ENCODE measurements at regions not wholly inside any gene's neighbourhood (a gene's known extent, or its start where the extent isn't known, plus 50 kb on each side); places are given as distances from the start of the nearest gene placed in this dataset.

- H3K36me3 Mint-ChIP-seq, result no peaks in the 10 kb centered on the region
- no peak for TF ChIP-seq CTCF (IDR thresholded peaks at IDR 0.05; ENCODE audit: unreplicated experiment)
- DNase-seq (ENCODE audit: low spot score in 2 of 2, unreplicated experiment in 2 of 2), result no peak
- no peaks in the 10 kb centered on the region for H3K27me3 Mint-ChIP-seq (ENCODE audit: low read depth)
- peaks cover 33% of the 10 kb centered on the region for H3K9me3 Mint-ChIP-seq
- H3K4me1 Mint-ChIP-seq, result no peaks in the 10 kb centered on the region
- H3K4me3 Mint-ChIP-seq, result no peak overlapping the region
- no peak overlapping the region for H3K27ac Mint-ChIP-seq
Observed at GRCh38 chrX:117689956-117690355, 426.7 kb downstream of the KLHL13 start.

GRCh38 chrX:117680286-117680685 lies 436.3 kb downstream of the KLHL13 start:
- H3K36me3 Mint-ChIP-seq, result no peaks in the 10 kb centered on the region
- H3K4me3 Mint-ChIP-seq, result no peak overlapping the region
- H3K9me3 Mint-ChIP-seq, result peaks cover 55% of the 10 kb centered on the region
- no peak overlapping the region for H3K27ac Mint-ChIP-seq
- no peak for TF ChIP-seq CTCF (IDR thresholded peaks at IDR 0.05; ENCODE audit: unreplicated experiment)
- H3K27me3 Mint-ChIP-seq (ENCODE audit: low read depth), result no peaks in the 10 kb centered on the region
- no peaks in the 10 kb centered on the region for H3K4me1 Mint-ChIP-seq
- DNase-seq (ENCODE audit: low spot score in 2 of 2, unreplicated experiment in 2 of 2), result no peak

- Mint-ChIP-seq H3K36me3 (no peaks in the 10 kb centered on the region), H3K27ac (no peak overlapping the region), H3K9me3 (peaks cover 53% of the 10 kb centered on the region), H3K4me3 (no peak overlapping the region), H3K27me3 (ENCODE audit: low read depth) (no peaks in the 10 kb centered on the region), H3K4me1 (no peaks in the 10 kb centered on the region)
- no peak for TF ChIP-seq CTCF (IDR thresholded peaks at IDR 0.05; ENCODE audit: unreplicated experiment)
- DNase-seq (ENCODE audit: low spot score in 2 of 2, unreplicated experiment in 2 of 2), result no peak
Observed at GRCh38 chrX:117653396-117653795, 463.2 kb downstream of the KLHL13 start.

GRCh38 chrX:117645639-117646038 lies 471.0 kb downstream of the KLHL13 start:
- no peak overlapping the region for H3K27ac Mint-ChIP-seq
- no peaks in the 10 kb centered on the region for H3K36me3 Mint-ChIP-seq
- peaks cover 34% of the 10 kb centered on the region for H3K9me3 Mint-ChIP-seq
- no peak for TF ChIP-seq CTCF (IDR thresholded peaks at IDR 0.05; ENCODE audit: unreplicated experiment)
- no peaks in the 10 kb centered on the region for H3K4me1 Mint-ChIP-seq
- no peaks in the 10 kb centered on the region for H3K27me3 Mint-ChIP-seq (ENCODE audit: low read depth)
- H3K4me3 Mint-ChIP-seq, result no peak overlapping the region
- DNase-seq (ENCODE audit: low spot score in 2 of 2, unreplicated experiment in 2 of 2), result no peak

GRCh38 chrX:117641913-117642656 lies 474.5 kb downstream of the KLHL13 start:
- Mint-ChIP-seq H3K27me3 (ENCODE audit: low read depth) (no peaks in the 10 kb centered on the region), H3K4me1 (no peaks in the 10 kb centered on the region), H3K9me3 (peaks cover 20% of the 10 kb centered on the region), H3K27ac (no peak overlapping the region), H3K4me3 (no peak overlapping the region), H3K36me3 (no peaks in the 10 kb centered on the region)
- DNase-seq (ENCODE audit: low spot score in 2 of 2, unreplicated experiment in 2 of 2), result no peak
- no peak for TF ChIP-seq CTCF (IDR thresholded peaks at IDR 0.05; ENCODE audit: unreplicated experiment)

Data from mesothelial cell of epicardium (in vitro differentiated cells).